Skeletal muscle tissue (tissue), 3 donors: ENCODE measurements at regions not wholly inside any gene's neighbourhood (a gene's known extent, or its start where the extent isn't known, plus 50 kb on each side); places are given as distances from the start of the nearest gene placed in this dataset.

Source experiments
- H3K27ac ChIP-seq: one replicate; pipeline ENCODE4 v1.7.0; 2013; ENCODE audit warnings: mild to moderate bottlenecking, low read depth, low read length, inconsistent platforms
- H3K27me3 ChIP-seq, 3 donors: one replicate each; pipeline ENCODE4 v1.7.0; 2013; ENCODE audit warnings: low read length in 3 of 3; ENCODE audit not compliant: control insufficient read depth in 3 of 3, insufficient read depth in 3 of 3
- H3K36me3 ChIP-seq, 3 donors: one replicate each; pipeline ENCODE4 v1.7.0; 2013; ENCODE audit warnings: low read length in 3 of 3; ENCODE audit not compliant: control insufficient read depth in 3 of 3, insufficient read depth in 3 of 3
- H3K4me1 ChIP-seq, 3 donors: one replicate each; pipeline ENCODE4 v1.7.0; 2013; ENCODE audit warnings: low read length in 3 of 3, mild to moderate bottlenecking in 3 of 3; ENCODE audit not compliant: control insufficient read depth in 3 of 3, insufficient read depth in 3 of 3
- H3K4me3 ChIP-seq, 3 donors: one replicate each; pipeline ENCODE4 v1.7.0; 2013; ENCODE audit warnings: low read length in 3 of 3
- H3K9ac ChIP-seq, 3 donors: one replicate each; pipeline ENCODE4 v1.7.0; 2013; ENCODE audit warnings: low read length in 3 of 3, mild to moderate bottlenecking in 3 of 3, moderate library complexity in 2 of 3, low read depth in 1 of 3
- H3K9me3 ChIP-seq, 3 donors: one replicate each; pipeline ENCODE4 v1.7.0; 2013; ENCODE audit warnings: low read length in 3 of 3; ENCODE audit not compliant: control insufficient read depth in 3 of 3
- donor health status: Osteomylitis.

GRCh38 chr20:12358006-12358654 is 440.4 kb downstream of the BTBD3 start:
- H3K27me3 ChIP-seq, result no peaks in the 10 kb centered on the region
- no peak overlapping the region for H3K4me3 ChIP-seq
- H3K9ac ChIP-seq, result no peak overlapping the region
- no peaks in the 10 kb centered on the region for H3K36me3 ChIP-seq
- no peaks in the 10 kb centered on the region for H3K9me3 ChIP-seq
- no peaks in the 10 kb centered on the region for H3K4me1 ChIP-seq
- no peak overlapping the region for H3K27ac ChIP-seq

DNA sequence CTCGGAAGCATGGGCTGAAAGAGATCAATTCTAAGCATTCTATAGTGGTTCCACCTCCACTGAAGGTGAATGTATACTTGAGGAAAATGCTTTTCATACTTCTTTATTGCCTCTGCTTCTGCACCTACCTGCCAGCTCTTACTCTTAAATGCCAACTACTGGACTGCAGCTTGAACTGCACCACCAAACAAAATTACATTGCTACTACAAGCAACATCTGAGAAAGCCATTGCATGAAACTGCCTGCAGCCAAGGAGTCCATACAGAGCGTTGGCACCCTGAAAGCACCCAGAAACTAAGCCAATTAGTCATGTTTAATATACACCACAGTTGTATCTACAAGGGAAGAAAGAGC is 440.9 kb downstream of the BTBD3 start:
- Histone ChIP-seq H3K27ac (no peak overlapping the region), H3K4me1 (no peaks in the 10 kb centered on the region), H3K9ac (no peak overlapping the region), H3K4me3 (no peak overlapping the region), H3K27me3 (no peaks in the 10 kb centered on the region), H3K36me3 (no peaks in the 10 kb centered on the region), H3K9me3 (no peaks in the 10 kb centered on the region)

GRCh38 chr20:12371990-12372389 is 454.3 kb downstream of the BTBD3 start:
- H3K4me3 ChIP-seq, result no peak overlapping the region

GRCh38 chr20:12372557-12372956 is 454.9 kb downstream of the BTBD3 start:
- no peak overlapping the region for H3K27ac ChIP-seq
- no peak overlapping the region for H3K4me3 ChIP-seq
- H3K9ac ChIP-seq, result no peak overlapping the region
- H3K36me3 ChIP-seq, result no peaks in the 10 kb centered on the region
- no peaks in the 10 kb centered on the region for H3K27me3 ChIP-seq
- no peaks in the 10 kb centered on the region for H3K9me3 ChIP-seq
- H3K4me1 ChIP-seq, result no peaks in the 10 kb centered on the region

More at GRCh38 chr20:12371990-12372389, 454.3 kb downstream of the BTBD3 start:
- Histone ChIP-seq H3K9me3 (no peaks in the 10 kb centered on the region), H3K4me1 (no peaks in the 10 kb centered on the region), H3K27me3 (no peaks in the 10 kb centered on the region), H3K27ac (no peak overlapping the region), H3K9ac (no peak overlapping the region), H3K36me3 (no peaks in the 10 kb centered on the region)

- Histone ChIP-seq H3K9ac (no peak overlapping the region), H3K4me3 (no peak overlapping the region), H3K27me3 (no peaks in the 10 kb centered on the region), H3K36me3 (no peaks in the 10 kb centered on the region), H3K27ac (no peak overlapping the region), H3K4me1 (no peaks in the 10 kb centered on the region), H3K9me3 (no peaks in the 10 kb centered on the region)
Observed at GRCh38 chr20:12375967-12376366, 458.3 kb downstream of the BTBD3 start.

DNA sequence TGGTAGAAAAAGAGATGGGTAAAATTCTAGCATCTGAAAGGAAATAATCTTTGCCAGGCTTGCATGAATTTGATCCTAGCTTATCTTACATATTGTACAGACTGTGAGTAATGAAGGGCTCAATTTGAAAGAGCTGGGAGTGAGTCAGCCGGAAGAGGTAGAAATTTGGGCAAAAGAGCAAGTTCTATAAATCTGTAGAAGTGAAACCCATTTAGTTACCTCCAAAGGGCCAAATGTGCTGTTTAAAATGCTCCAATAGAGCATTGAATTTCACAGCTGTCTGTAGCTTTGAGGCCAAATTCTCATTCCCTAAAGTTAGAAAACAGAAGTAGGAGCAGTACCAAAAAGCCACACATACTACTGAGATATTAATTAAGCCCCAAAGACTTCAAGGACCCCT is 466.1 kb downstream of the BTBD3 start:
- Histone ChIP-seq H3K4me1 (no peaks in the 10 kb centered on the region), H3K36me3 (no peaks in the 10 kb centered on the region), H3K9ac (no peak overlapping the region), H3K9me3 (no peaks in the 10 kb centered on the region), H3K27ac (no peak overlapping the region), H3K4me3 (no peak overlapping the region), H3K27me3 (no peaks in the 10 kb centered on the region)

DNA sequence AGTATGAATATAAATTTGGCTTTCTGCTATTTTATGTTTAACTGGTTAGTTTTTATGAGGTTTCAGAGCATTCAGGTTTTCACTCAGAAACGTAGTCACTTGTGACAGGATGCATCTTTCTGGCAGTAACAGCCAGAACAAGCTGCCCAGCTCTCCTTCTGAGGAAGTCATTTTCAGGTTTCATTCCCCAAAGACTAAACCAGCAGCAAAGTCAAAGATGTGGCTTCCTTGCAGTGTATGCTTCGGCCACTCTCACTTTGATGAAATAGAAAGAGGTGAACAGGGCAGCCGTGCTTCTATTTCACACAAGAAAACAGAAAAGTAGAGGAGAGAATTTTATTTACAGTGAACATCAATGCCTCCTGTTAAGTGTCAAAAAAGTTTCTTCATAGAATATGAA is 469.1 kb downstream of the BTBD3 start:
- H3K27me3 ChIP-seq, result no peaks in the 10 kb centered on the region
- no peak overlapping the region for H3K9ac ChIP-seq
- H3K4me1 ChIP-seq, result no peaks in the 10 kb centered on the region

DNA sequence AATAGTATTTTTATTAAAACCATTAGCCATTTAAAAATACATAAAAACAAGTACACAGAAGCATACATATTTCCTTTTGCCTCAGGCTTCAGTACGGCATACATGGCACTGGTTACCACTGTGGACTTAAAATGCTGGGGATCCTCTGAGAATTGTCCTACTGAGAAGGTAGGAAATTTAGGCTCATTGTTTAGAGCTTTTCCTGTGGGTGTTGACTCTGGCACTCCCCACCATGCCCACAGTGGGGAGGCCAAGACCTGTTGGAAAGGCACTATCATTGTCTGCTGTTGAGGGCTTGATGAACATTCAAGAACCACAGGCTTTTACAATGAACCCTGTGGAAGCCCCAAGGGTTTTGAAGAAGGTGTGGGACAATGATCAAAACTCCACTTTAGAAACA is 473.4 kb downstream of the BTBD3 start:
- H3K36me3 ChIP-seq, result no peaks in the 10 kb centered on the region
- H3K27ac ChIP-seq, result no peak overlapping the region
- H3K4me3 ChIP-seq, result no peak overlapping the region
- H3K9ac ChIP-seq, result no peak overlapping the region
- no peaks in the 10 kb centered on the region for H3K4me1 ChIP-seq
- no peaks in the 10 kb centered on the region for H3K27me3 ChIP-seq
- no peaks in the 10 kb centered on the region for H3K9me3 ChIP-seq

More for the DNA sequence above, 469.1 kb downstream of the BTBD3 start:
- no peaks in the 10 kb centered on the region for H3K36me3 ChIP-seq
- no peak overlapping the region for H3K27ac ChIP-seq
- H3K9me3 ChIP-seq, result no peaks in the 10 kb centered on the region
- no peak overlapping the region for H3K4me3 ChIP-seq

- Histone ChIP-seq H3K36me3 (no peaks in the 10 kb centered on the region), H3K27me3 (no peaks in the 10 kb centered on the region), H3K4me1 (no peaks in the 10 kb centered on the region), H3K9me3 (no peaks in the 10 kb centered on the region), H3K9ac (no peak overlapping the region), H3K27ac (no peak overlapping the region), H3K4me3 (no peak overlapping the region)
Observed at GRCh38 chr20:12394786-12395185, 477.1 kb downstream of the BTBD3 start.

DNA sequence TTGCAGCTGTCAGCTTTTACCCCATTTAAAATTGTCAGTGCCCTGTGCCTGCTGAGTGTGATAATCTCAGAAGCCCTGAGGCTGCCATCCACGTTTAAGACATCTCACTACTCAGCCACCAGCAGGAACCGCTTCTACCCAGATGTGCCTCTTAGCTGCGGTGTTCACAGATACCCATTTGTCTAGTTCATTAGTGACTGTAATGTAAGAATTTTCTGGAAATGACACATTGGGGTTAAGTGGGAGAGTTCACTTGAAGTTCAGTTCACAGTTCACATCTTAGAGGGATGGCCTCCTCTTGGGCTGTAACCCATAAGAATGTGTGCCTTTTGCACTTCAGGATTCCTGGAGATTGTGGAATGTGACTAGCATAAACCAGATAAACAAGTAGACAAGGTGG is 477.7 kb downstream of the BTBD3 start:
- Histone ChIP-seq H3K36me3 (no peaks in the 10 kb centered on the region), H3K27me3 (no peaks in the 10 kb centered on the region), H3K27ac (no peak overlapping the region), H3K4me1 (no peaks in the 10 kb centered on the region), H3K9ac (no peak overlapping the region), H3K4me3 (no peak overlapping the region), H3K9me3 (no peaks in the 10 kb centered on the region)

GRCh38 chr20:12395760-12396159 is 478.1 kb downstream of the BTBD3 start:
- no peak overlapping the region for H3K27ac ChIP-seq
- H3K36me3 ChIP-seq, result no peaks in the 10 kb centered on the region
- no peaks in the 10 kb centered on the region for H3K4me1 ChIP-seq
- H3K9me3 ChIP-seq, result no peaks in the 10 kb centered on the region
- H3K9ac ChIP-seq, result no peak overlapping the region
- H3K4me3 ChIP-seq, result no peak overlapping the region
- H3K27me3 ChIP-seq, result no peaks in the 10 kb centered on the region
